HepG2 (cell line): ENCODE measurements at regions not wholly inside any gene's neighbourhood (a gene's known extent, or its start where the extent isn't known, plus 50 kb on each side); places are given as distances from the start of the nearest gene placed in this dataset.

ENCODE experiments used
- ARNT2 ChIP-seq: sonication (generic); formaldehyde crosslinking; IDR thresholded peaks from 2 replicates; pipeline ENCODE4 v1.8.0; 2022; ENCODE audit warnings: mild to moderate bottlenecking, low read depth, missing genetic modification reagents, moderate library complexity
- CHCHD3 ChIP-seq: sonication (generic); formaldehyde crosslinking; IDR thresholded peaks from 2 replicates; pipeline ENCODE4 v1.8.0; 2022; ENCODE audit warnings: mild to moderate bottlenecking, missing genetic modification reagents, moderate library complexity
- FOXO1 ChIP-seq: sonication (generic); formaldehyde crosslinking; IDR thresholded peaks from 2 replicates; pipeline ENCODE4 v1.4.0; 2020; ENCODE audit warnings: missing genetic modification reagents
- FUBP1 ChIP-seq: sonication (generic); formaldehyde crosslinking; IDR thresholded peaks from 2 replicates; pipeline ENCODE4 v1.5.1; 2020; ENCODE audit warnings: missing genetic modification reagents, mild to moderate bottlenecking, borderline replicate concordance
- HCFC1 ChIP-seq: fragments of 150-350 bp; IDR thresholded peaks from 2 replicates; pipeline ENCODE4 v1.6.1; 2014; ENCODE audit warnings: low read depth, low read length
- HIC2 ChIP-seq: sonication (generic); formaldehyde crosslinking; IDR thresholded peaks from 2 replicates; pipeline ENCODE4 v1.9.0; 2022; ENCODE audit warnings: low read depth, missing genetic modification reagents
- HMGXB3 ChIP-seq: sonication (generic); formaldehyde crosslinking; IDR thresholded peaks from 2 replicates; pipeline ENCODE4 v1.4.0; 2020; ENCODE audit warnings: missing genetic modification reagents, borderline replicate concordance
- ISX ChIP-seq: sonication (generic); formaldehyde crosslinking; conservative IDR thresholded peaks from 2 replicates; pipeline ENCODE4 v1.5.0; 2020; ENCODE audit warnings: missing genetic modification reagents
- PLRG1 ChIP-seq: fragments of 450-650 bp; conservative IDR thresholded peaks from 2 replicates; pipeline ENCODE4 v1.6.1; 2016
- SIX4 ChIP-seq: sonication (generic); formaldehyde crosslinking; IDR thresholded peaks from 2 replicates; pipeline ENCODE4 v1.4.0; 2020; ENCODE audit warnings: missing genetic modification reagents
- TEAD3 ChIP-seq: optimal IDR thresholded peaks from 2 replicates; pipeline ENCODE3; 2016; ENCODE audit warnings: borderline replicate concordance
- ZNF274 ChIP-seq: sonication (generic); formaldehyde crosslinking; IDR thresholded peaks from 2 replicates; pipeline ENCODE4 v1.5.1; 2020; ENCODE audit warnings: mild to moderate bottlenecking, missing genetic modification reagents
- ZNF3 ChIP-seq: IDR thresholded peaks from 2 replicates; pipeline ENCODE4 v1.7.0; 2017; ENCODE audit warnings: inconsistent platforms
- ZNF343 ChIP-seq: sonication (generic); formaldehyde crosslinking; IDR thresholded peaks from 2 replicates; pipeline ENCODE4 v1.4.0; 2020; ENCODE audit warnings: mild to moderate bottlenecking, missing genetic modification reagents
- ZNF646 ChIP-seq: sonication (generic); formaldehyde crosslinking; IDR thresholded peaks from 2 replicates; pipeline ENCODE4 v1.9.0; 2021; ENCODE audit warnings: mild to moderate bottlenecking, missing genetic modification reagents
- ZNF720 ChIP-seq: sonication (generic); formaldehyde crosslinking; IDR thresholded peaks from 2 replicates; pipeline ENCODE4 v1.4.0; 2020; ENCODE audit warnings: missing genetic modification reagents

- no peak for TF ChIP-seq ZNF646 (CRISPR knock-in tag)
- TF ChIP-seq FOXO1 (CRISPR knock-in tag): no peak
- TF ChIP-seq ZNF3 (CRISPR knock-in tag): no peak
- no peak for TF ChIP-seq SIX4 (CRISPR knock-in tag)
- no peak for TF ChIP-seq CHCHD3 (CRISPR knock-in tag)
- no peak for TF ChIP-seq FUBP1 (CRISPR knock-in tag)
- no peak for TF ChIP-seq ZNF343 (CRISPR knock-in tag)
- no peak for TF ChIP-seq HCFC1
- no peak for TF ChIP-seq PLRG1
- no peak for TF ChIP-seq TEAD3 (CRISPR knock-in tag)
- no peak for TF ChIP-seq HMGXB3 (CRISPR knock-in tag)
- TF ChIP-seq ZNF274 (CRISPR knock-in tag): no peak
- no peak for TF ChIP-seq ISX (CRISPR knock-in tag)
- TF ChIP-seq HIC2 (CRISPR knock-in tag): no peak
- TF ChIP-seq ARNT2 (CRISPR knock-in tag): no peak
- TF ChIP-seq ZNF720 (CRISPR knock-in tag): no peak
These were observed 70.1 kb upstream of the MBNL1 start (continued) for GRCh38 chr3:152198665-152199064.
